ENCODE measurements at regions not wholly inside any gene's neighbourhood (a gene's known extent, or its start where the extent isn't known, plus 50 kb on each side); places are given as distances from the start of the nearest gene placed in this dataset.

DNA sequence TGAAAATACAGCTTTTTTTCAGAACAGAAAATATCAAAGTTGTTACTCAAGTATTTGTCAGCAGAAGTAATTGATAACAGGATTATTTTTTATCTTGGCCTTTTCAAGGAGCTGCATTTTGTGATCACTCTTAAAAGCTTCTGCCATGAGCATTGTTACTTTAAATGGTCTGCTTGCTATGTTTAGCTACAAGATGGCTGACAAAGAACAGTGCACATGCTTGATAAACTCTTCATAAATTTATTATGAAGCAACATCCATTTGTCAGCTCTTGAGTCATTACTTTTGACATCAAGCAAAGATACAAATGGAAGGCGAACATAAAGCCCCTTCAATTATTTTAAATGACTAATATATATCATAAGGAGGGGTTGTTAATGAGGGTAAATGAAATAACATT lies 205.4 kb upstream of the RPS6KA3 start:
- DNase-seq (ENCODE audit: low read depth): no peak

DNA sequence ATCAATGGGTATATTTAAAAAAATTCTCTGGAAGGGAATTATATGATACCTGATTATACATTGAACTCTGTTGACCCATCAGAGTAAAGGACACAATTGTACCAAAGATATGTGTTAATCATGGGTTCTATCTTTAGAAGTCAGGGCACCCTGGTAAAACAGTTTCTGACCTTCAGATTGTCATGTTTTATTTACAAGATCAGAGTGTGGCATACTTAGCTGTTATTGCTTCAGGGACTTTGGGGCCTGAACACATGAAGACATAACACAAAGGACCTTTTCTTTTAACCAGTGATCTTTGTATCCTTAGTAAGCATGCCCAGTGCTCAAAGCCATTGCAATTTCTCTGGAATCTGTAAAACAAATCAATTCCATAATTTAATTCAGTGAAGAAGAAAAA lies 204.8 kb upstream of the RPS6KA3 start:
- DNase-seq (ENCODE audit: low read depth): no peak

DNA sequence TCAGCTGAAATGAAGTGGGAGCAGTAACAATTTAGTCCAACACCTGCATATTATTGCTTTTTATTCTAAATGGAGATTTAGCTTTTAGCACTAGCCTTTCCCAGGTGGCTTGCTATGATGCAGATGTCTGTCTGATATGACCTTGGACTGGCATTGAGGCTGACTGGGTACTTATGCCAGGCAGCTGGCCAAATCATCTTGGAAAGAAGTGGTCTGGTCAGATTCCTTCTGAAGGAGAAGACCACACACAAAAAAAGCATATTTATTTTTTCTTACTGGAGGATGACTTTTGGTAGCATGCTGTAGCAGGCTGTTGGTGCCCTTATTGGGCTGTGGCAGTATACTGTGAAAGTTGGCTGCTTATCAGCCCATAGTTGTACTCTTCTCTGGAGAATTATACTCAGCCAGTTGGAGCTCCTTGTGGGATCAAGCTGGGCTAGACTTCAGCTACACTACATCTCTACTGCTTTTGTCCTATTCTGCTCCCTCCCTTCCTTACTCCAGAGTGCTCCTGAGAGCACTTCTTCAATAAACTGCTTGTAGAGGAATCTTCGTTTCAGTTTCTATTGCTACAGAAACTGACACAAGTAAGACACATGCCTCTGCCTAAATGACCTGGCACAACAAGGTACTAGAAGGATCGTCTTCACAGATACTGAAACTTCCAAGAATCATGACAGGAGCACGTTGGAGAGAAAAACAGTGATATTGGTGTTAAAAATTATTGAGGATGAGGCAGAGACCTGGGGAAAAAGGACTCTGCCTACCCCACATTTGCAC lies 196.8 kb upstream of the RPS6KA3 start:
- DNase-seq (ENCODE audit: low read depth): no peak

DNA sequence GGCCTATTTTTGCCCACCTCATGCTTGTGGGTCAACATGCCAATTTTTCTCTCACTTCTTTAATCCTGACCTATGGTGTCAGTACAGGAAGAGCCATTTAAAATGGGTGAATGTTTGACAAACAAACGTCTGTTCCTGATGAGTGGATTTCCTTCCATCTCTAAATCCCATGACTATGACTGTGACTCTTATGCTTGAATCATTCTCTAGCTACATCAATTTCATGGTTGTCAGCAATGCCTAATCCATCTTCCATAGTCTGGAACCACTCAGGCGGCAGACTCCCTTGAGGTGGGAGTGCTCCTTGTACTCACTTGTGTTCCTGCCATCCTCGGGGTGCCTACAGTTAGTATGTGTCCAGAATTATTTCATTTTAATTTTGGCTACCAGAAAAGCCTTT lies 194.9 kb upstream of the RPS6KA3 start:
- DNase-seq (ENCODE audit: low read depth): no peak

DNA sequence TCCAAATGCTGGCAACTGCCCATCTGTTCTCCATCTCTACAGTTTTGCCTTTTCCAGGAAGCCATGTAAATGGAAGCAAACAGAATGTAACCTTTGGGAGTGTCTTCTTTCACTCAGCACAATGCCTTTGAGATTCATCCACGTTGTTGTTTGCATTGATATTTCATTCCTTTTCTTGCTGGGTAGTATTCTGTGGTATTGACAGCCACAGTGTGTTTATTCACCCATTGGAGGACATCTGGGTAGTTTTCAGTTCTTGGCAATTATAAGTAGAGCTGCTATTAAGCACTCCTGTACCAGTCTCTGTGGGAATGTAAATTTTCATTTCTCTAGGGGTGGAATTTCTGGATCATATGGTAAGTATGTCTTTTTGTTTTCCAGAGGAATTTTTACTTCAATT lies 194.3 kb upstream of the RPS6KA3 start:
- no peak for DNase-seq (ENCODE audit: low read depth)

DNA sequence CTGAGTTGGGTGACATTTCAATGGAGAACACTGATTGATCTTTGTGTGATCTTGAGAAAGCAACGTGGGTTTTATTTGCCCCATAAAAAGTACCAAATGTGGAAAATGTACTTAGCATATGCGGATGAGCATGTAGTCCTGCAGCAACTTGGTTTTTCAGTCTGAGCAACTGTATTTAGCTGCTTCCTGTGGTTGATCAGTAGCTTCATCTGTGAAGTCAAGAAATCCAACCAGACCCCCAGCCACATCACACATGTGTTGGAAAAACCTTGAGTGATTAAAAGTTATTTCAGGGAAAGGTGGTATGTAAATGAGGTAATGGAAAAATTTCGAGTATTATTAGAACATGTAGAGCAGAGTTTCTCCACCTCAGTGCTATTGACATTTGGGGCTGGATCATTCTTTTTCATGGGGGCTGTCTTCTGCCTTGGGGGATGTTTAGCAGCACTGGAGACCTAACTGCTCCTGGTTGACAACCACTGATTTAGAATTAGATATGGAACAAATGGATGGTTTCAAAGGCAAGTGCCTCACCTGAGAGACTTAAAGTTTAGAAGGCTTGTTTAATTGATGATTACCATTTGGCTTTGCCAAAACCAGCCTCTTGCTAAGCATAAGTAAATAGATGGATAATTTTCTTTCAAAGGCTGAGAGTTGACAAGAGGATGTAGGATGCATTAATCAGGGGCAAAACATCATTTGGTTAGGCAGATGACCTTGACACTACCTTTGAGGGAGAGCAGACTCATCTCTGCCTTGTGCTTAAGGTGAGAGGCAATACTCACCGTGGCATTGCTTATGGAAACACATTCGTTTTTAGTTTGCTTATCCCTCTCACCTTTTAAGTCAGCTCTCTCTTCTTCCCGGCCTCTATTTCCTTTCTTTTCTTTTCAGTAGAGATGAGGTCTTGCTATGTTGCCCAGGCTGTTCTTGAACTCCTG lies 193.0 kb upstream of the RPS6KA3 start:
- no peak for DNase-seq (ENCODE audit: low read depth)

DNA sequence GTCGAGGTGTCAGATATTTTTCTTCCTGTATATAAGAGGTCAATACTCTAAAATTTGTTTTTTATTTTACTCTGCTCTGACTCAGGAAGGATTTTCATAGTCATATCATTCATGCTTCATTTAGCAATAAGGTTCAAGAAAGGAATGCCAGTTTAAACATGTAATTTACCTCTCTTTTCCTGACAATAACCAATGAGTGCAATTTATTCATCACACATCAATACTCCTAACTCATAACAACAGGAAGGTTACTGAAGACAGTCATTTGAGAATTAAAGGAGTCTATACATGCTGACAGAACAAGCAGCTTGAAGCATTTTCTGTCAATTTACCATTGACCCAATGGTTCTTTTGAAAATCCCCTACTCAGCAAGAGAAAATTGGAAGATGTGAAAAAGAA lies 190.3 kb upstream of the RPS6KA3 start:
- DNase-seq (ENCODE audit: low read depth): no peak

DNA sequence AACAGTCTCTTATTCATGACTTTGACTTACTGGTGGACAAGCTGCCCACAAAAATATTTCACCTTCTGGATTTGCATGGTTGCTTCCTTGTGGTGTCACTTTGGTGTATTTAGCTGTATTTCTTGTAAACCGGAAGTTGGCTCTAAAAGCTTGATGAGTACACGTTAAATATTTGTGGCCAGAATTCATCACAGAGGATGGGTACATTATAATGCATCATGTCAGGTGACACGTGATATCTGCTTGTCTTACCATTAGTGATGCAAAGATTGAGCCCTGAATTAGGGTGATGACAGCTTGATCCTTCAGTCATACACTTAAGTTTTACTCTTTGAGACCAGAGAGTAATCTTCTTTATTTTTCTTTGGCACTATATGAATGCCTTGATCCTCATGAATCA lies 188.3 kb upstream of the RPS6KA3 start:
- DNase-seq (ENCODE audit: low read depth): no peak

DNA sequence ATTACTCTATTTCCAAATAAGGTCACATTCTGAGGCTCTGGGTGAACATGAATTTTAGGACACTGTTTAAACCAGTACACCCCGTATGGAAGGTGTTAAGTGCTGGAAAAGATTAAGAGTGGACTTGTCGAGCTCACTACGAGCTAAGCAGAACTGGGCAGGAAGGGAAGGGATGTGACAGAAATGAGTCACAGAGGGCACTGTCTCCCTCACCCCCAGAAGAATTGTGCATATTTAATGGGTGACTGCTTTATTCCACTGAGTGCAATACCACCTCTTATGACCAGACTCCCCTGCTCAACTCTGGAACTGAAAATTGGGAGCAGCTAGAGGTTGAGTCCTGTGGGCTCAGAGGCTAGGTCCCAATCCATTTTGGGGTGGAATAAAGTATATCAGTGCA lies 187.4 kb upstream of the RPS6KA3 start:
- DNase-seq (ENCODE audit: low read depth): no peak

DNA sequence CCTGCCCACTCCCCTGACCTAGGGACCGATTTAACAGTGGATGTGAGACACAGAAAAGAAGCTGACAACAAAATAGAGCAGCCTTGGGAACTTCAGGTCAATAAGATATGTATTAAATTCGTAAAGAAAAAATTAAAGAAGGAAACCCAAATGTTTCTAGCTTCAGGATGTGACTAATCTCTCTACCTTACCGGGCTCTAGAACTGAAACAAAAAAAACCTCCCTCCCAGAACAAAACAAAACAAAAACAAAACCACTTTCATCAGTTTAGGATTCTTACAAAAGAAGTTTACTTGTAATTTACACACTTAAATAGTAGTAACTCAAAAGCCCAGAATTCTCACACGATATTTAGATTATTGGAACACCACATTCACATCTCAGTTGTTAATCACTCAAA lies 185.8 kb upstream of the RPS6KA3 start:
- DNase-seq (ENCODE audit: low read depth): no peak

DNA sequence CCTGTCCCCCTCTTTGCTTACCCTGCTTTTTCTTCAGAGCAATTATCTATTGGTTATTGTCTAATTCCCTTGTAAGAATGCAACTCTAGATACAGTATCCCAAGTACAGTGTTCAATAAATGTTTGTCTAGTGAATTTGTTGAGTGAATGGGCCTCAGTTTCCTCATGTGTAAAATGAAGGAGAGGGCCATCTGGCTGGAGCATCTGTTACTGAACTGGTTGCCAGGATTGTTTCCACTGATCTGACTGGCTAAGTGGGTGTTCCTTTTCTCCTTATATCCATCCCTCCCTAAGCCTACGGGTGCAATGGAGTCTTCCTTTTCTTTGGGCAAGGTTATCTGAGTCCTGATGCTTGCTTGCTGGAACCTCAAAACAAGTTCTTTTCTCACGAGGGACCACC lies 185.2 kb upstream of the RPS6KA3 start:
- DNase-seq (ENCODE audit: low read depth): no peak

DNA sequence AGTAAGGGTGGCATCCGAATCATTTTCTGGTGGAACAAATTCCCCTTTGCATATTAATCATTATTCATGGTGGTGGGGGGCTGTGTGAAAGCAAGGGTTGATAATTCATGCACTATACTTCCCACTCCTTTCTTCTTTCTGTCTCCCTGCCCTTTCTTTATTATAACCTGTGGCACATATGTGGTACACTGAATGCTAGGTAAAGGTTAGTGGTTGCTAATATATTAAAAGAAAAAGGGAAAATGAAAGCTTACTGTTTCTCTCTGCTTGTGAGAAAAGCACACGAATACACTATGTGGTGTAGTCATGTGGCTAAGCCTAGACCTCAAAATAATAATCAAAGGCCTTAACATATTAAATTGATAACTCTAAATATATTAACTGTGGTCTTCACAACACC lies 178.4 kb upstream of the RPS6KA3 start:
- no peak for DNase-seq (ENCODE audit: low read depth)

DNA sequence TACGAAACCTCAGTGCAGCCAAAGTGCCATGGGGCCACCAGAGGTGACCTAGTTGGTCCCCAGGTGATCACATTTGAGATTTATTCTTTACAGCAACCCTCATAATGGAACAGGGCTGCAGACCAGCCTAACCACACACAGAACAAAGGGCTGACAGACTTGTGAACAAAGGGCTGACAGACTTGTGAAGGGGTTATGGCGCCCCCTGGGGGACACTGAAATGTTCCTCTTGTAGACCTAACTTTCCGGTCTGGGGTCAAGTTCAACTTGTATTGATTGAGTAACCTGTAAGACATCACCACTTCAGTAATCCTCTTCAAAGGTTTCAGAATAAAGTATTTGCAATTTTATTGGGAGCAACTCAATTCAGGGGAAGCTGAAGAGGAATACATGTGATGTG lies 175.9 kb upstream of the RPS6KA3 start:
- peak; percentile 77 for DNase-seq (ENCODE audit: low read depth)

DNA sequence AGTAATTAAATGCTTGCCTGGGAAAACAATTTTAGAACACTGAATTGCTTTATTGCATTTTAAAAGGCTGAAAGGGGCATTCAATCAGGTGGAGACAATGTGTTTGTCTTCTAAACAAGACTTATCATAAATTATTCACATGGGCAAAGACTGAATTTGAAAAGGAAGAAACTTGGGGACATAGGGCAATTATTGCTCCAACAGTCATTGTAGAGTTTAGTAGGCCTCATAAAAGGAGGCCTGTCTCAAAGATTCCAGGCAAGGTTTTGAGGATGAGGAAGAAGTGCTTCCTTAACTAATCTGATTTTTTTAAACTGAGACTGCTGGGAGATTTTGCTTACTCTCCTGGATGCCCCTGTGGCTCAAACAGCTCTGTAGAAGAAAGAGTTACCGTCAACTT lies 174.4 kb upstream of the RPS6KA3 start:
- no peak for DNase-seq (ENCODE audit: low read depth)

DNA sequence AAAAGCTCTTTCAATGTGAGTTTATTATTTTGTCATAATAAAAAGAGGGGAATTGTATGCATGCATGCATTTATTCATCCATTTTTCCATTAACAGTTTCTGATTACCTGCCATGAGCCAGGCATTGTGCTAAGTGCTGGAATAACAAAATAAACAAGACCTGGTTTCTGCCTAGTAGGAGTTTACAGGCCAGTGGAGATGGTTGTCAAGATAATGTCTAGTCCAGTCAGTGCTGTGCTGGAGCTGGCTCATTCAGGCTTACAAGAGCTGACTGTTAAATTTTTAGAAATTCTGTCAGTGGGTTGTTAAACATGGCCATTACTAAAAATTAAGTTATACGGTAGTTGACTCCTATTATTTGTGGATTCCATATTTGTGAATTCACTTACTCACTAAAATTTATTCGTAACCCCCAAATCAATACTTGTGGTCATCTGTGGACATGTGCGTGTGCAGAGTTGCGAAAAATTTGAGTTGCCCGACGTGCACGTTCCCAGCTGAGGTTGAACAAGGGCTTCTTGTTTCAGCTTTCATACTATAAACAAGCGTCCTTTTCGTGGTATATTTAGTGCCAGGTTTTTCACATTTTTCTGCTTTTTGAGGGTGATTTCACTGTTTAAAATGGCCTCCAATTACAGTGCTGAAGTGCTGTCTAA lies 172.3 kb upstream of the RPS6KA3 start:
- DNase-seq (ENCODE audit: low read depth): no peak

DNA sequence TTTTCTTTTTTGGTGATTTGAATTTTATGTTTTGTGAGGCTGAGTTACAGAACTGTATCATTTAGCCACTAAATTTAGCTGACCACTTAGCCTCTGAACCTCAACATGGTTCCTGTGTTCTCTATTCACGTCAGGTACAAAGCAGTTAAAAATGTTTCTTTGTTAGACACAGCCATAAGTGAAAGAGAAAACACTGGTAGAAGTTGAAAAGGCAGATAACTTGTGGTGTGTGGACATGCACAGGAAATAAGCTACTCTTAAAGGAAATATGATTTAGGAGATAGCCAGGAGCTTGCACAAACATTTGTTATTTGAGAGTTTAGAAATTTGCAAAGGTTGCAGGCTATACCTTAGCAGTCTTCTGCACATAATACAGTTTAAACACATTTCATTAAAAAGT lies 171.0 kb upstream of the RPS6KA3 start:
- DNase-seq (ENCODE audit: low read depth): no peak

DNA sequence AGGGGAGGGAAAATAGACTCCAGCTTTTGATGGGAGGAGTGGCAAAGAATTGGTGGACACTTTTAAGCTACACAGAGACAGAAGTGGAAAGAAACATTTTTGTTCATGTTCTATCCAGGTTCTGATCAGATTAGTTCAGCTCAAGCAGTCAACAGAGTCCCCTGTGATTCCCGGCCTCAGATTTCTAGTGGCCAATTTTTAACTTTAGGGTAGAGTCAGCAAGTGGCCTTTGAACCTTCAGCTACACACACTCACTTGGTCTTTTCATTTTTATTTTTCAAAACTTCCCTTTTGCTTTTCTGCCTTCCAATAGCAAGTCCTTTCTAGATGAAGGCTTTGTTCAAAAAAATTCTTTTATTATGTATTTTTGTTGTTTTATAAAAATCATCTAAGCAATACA lies 169.2 kb upstream of the RPS6KA3 start:
- no peak for DNase-seq (ENCODE audit: low read depth)

DNA sequence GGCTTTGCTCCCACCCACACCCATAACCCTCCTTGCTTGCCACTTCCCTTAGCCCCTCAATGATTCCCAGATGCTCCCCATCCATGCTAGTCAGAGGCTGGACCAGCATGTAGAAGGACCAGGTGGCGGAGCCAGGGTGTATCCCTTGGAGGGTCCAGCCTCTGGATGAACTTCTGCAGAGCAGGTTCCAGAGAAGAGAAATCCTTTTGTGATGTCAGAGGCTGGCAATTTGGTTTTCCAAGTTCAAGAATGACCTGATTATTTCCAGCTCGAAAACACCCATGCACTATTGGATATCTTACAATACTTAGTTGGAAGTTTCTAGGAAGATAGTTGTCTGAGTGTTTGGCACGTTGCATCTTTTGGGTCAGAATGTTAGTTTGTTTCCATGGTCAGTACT lies 168.3 kb upstream of the RPS6KA3 start:
- no peak for DNase-seq (ENCODE audit: low read depth)

DNA sequence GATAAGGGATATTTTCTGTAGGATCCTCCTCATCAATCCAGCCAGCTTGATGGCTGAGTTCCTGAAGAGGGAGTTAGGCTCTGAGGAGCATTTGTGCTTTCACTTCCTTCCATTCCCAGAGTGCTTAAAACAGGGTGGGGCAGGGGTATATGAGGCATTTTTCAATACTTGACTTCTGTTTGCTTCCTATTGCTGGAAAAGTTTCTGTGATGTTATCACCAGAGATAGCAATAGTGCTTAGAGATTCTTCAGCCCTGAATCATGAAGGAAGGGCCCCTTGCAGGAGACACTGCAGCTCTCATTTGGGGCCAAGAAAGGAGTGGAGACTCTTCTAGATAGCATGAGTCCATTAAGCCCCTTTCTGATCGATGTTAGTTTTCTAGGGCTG lies 166.7 kb upstream of the RPS6KA3 start:
- DNase-seq (ENCODE audit: low read depth): no peak

DNA sequence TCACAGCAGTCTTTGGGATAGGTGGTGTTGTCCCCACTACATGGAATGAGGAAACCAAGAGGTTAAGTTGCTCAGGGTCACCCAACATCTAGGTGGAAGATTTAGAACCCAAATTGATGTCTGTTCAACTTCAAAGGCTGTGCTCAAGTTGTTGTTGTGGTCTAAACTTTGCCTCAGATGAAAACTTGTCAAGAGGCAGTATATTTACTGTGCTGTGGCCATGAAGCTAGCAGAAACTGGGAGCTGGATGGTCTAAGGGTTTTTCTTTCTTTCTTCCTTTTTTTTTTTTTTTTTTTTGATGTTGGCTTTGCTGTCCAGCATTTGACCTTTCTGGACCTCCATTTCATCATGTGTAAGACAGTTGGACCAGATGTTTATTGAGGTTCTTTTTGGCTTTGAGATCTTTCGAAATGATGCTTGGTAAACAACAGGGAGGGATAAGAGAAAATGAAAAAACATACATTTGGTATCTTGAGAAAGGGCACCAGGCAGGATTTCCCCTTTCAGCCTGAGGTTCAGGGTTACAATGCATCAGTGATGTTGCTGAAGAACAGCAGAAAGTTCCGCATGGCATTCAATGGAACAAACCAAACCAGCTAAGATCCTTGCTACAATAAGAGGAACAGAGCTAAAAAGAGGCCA lies 166.2 kb upstream of the RPS6KA3 start:
- DNase-seq (ENCODE audit: low read depth): no peak

DNA sequence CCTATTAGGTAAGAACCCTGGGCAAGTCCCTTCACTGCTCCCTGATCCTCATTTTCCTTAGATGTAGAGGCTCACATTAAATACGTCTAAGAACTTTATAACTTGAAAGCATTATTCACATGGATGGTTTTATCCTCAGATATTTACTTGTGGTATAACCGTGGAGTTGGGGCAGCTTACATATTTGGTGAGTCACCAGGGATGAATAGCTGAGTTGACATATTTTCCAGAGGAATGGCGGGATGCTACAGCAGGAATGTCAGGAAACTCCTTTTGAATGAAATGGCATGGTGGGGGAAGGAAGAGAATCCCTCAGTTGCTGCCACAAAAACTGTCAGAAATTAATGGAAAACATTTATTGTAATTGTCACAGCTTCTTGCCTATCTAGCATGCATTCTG lies 165.3 kb upstream of the RPS6KA3 start:
- no peak for DNase-seq (ENCODE audit: low read depth)

DNA sequence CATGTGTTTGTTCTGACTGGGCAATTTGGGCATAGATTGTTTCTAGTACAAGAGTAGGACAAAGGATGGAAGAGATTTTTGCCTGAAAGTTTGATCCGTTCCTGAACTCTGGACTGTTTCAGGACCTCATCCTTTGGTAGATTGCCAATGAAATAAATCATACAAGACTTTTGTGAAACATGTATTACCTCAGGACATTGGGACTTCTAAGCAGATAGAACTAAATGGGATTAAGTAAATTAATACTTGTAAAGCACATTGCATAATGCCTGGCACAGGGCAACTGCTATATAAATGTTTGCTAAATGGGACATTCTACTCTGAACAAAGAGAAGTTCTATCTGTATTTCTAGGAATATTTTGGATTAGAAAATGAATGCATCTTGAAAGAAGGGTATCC lies 164.8 kb upstream of the RPS6KA3 start:
- DNase-seq (ENCODE audit: low read depth): no peak
